ENCODE measurements at regions not wholly inside any gene's neighbourhood (a gene's known extent, or its start where the extent isn't known, plus 50 kb on each side); places are given as distances from the start of the nearest gene placed in this dataset.
A peak's percentile ranks its signal among the peaks of the same experiment; 100 is the strongest.

GRCh38 chr4:83837614-83838308, 301.9 kb downstream of the GPAT3 start (continued):
- TF ChIP-seq KDM2B (CRISPR knock-in tag; IDR thresholded peaks at IDR 0.05) = no peak
- no peak for TF ChIP-seq TBP (optimal IDR thresholded peaks at IDR 0.05; ENCODE audit: low read depth, low read length)
- no peak for TF ChIP-seq ZNF740 (CRISPR knock-in tag; IDR thresholded peaks at IDR 0.05)
- TF ChIP-seq ZNF740 (tag; IDR thresholded peaks at IDR 0.05) = no peak
- TF ChIP-seq RFX7 (CRISPR knock-in tag; IDR thresholded peaks at IDR 0.05) = no peak
- TF ChIP-seq RHOXF2B (CRISPR knock-in tag; conservative IDR thresholded peaks at IDR 0.05) = no peak

- H3K27ac ChIP-seq (ENCODE audit: extremely low read depth, low read depth, low read length) = no peak overlapping the region
- no peak overlapping the region for H3K9ac ChIP-seq (ENCODE audit: insufficient read depth in 1 of 2, low read depth in 2 of 2, low read length in 2 of 2)
- H3K9me1 ChIP-seq (ENCODE audit: control insufficient read depth, insufficient read depth, low read length) = no peaks in the 10 kb centered on the region
- FAIRE-seq (no peak), DNase-seq (ENCODE audit: extremely low read depth in 1 of 4, low spot score in 3 of 4) (no peak), ATAC-seq (no peak)
- in situ Hi-C loops (cut with MboI) = no loop called here
- H3K4me3 ChIP-seq = no peak overlapping the region
- no peaks in the 10 kb centered on the region for H3K27me3 ChIP-seq (ENCODE audit: control insufficient read depth in 2 of 2, insufficient read depth in 2 of 2, low read length in 2 of 2)
- H3K36me3 ChIP-seq (ENCODE audit: control insufficient read depth, insufficient read depth, low read length) = no peaks in the 10 kb centered on the region
- ChIA-PET CTCF (ENCODE audit: low intra/inter-chr PET ratio) (no interaction called here), POLR2A (no interaction called here)
- H3K4me2 ChIP-seq (ENCODE audit: insufficient read depth, low read length) = no peak overlapping the region
- TF ChIP-seq SP1 (CRISPR knock-in tag; IDR thresholded peaks at IDR 0.05) = no peak
- peak; percentile 81 for TF ChIP-seq ZNF239 (CRISPR knock-in tag; IDR thresholded peaks at IDR 0.05)
- H3K9me3 ChIP-seq (replicated peaks; ENCODE audit: control insufficient read depth, insufficient read depth, low read depth, low read length) = no peaks in the 10 kb centered on the region
- H4K20me1 ChIP-seq (replicated peaks; ENCODE audit: control insufficient read depth, insufficient read depth, low read length) = no peaks in the 10 kb centered on the region
- H3K79me2 ChIP-seq (ENCODE audit: control insufficient read depth, insufficient read depth, low read length) = no peaks in the 10 kb centered on the region
- H3K4me1 ChIP-seq (replicated peaks in 1 of 2; ENCODE audit: control insufficient read depth in 2 of 2, insufficient read depth in 2 of 2, low read length in 2 of 2) = no peaks in the 10 kb centered on the region; a peak in 1 of 5 replicates
- H2AFZ ChIP-seq (ENCODE audit: low read depth, low read length) = no peak overlapping the region
- intact Hi-C loops (cut with micrococcal nuclease) = no loop called here
- no TSS peak for BruUV-seq (replicated peaks)
- WGBS (ENCODE audit: insufficient coverage, low coverage, missing lambda C conversion rate) = 13% methylated on average over 2 of the region's 2 CpGs
These were observed 298.0 kb downstream of the GPAT3 start for GRCh38 chr4:83833920-83834319.

Measured in K562 (cell line).